Kidney glomerular epithelial cell (primary cell): ENCODE measurements at regions not wholly inside any gene's neighbourhood (a gene's known extent, or its start where the extent isn't known, plus 50 kb on each side); places are given as distances from the start of the nearest gene placed in this dataset.

Experiments used
- DNase-seq: peaks from one replicate; lab custom pipeline; 2025; lab: John Stamatoyannopoulos, UW

- no peak for DNase-seq
These were observed 375.9 kb upstream of the ACVR2A start for GRCh38 chr2:147468963-147469362.

DNA sequence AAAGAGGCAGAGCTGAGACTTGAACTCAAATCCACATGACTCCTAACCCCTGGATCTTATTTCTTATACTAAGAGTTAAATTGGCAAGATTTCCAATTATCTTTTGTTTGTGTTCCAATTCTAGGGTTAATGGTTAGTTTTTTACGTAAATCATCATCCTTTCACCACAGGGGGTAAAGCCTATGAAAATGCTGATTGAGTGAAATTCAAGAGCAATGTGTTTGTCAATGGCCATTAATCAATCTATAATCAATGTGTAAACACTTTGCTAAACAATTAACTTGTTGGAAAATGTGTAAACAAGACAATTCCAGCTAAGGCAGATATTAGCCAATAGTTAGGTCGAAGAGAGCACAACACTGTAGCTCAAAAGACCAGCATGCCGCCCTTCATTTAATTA lies 376.5 kb upstream of the ACVR2A start:
- no peak for DNase-seq

GRCh38 chr2:147467441-147467840 lies 377.4 kb upstream of the ACVR2A start:
- DNase-seq: no peak

GRCh38 chr2:147464737-147465357 lies 380.0 kb upstream of the ACVR2A start:
- DNase-seq: peak; percentile 4

- DNase-seq: peak; percentile 86
These were observed 380.8 kb upstream of the ACVR2A start for GRCh38 chr2:147463881-147464520.

GRCh38 chr2:147460155-147460554 lies 384.7 kb upstream of the ACVR2A start:
- DNase-seq: no peak

DNA sequence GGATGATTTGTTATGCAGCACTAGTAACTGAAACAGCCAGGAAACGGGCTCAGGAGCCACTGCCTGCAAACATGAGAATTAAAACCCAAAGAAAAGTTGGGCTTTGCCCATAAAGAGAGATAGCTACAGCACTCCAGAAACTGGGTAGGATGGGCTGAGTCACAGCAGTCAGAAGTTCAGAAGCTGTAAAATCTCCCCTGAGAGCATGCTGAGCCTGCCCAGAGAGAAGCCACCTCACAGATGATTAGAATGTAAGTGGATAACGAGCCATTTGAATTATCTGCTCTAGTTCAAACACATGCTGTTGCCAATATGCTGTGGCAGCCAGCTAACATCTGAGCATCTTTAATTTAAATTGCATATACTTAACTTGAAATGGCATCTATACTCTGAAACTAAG lies 388.1 kb upstream of the ACVR2A start:
- DNase-seq: no peak

DNA sequence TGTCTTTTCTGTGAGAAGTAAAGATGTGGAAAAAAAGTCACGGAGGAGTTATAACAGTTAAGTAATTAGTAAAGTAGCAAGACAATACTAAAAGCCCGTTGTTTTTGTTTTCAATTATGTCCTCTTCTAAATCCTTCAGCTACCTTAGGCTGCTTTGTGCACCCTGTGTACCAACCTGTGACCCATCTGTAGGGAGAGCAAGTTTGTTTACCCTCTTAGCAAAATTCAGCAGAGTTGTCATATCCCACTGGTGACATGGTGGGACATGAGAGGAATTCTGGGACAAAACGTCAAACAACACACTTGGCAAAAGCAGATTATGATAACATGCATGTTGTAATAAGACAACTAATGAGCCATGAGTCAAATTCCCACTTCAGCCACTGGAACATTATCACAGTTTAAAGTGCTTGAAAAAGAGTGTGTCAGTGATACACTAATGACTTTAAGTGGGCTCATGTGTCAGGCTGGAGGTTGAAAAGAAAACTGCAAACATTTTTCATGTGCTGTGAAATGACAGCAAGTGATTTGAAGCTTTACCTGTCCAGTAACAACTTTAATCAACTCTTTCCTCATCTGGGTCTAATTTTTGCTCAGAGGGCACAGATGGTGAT lies 392.8 kb upstream of the ACVR2A start:
- no peak for DNase-seq

GRCh38 chr2:147450661-147451510 lies 393.9 kb upstream of the ACVR2A start:
- DNase-seq: no peak

- no peak for DNase-seq
These were observed 395.4 kb upstream of the ACVR2A start for GRCh38 chr2:147449323-147449991.

GRCh38 chr2:147442816-147443215 lies 402.0 kb upstream of the ACVR2A start:
- DNase-seq: no peak

GRCh38 chr2:147441182-147441581 lies 403.6 kb upstream of the ACVR2A start:
- no peak for DNase-seq

DNA sequence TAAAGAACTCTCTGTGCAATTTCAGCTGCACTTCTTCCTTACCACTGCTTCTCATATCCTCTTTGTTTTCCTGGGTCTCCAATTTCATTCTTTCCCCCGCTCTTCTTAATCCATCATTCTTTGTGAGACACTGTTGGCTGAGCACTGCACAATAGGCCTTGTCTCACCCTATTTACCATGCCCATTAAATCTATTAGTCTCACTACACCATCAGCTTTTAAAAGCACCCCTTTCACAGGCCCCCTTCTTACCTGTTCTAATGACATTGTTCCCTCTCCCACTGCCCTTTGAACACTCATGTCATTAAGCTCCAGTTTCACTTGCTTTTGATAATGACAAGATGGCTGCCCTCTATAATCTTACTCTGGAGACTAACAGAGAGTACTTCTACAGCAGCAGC lies 404.1 kb upstream of the ACVR2A start:
- DNase-seq: no peak

- no peak for DNase-seq
These were observed 404.8 kb upstream of the ACVR2A start for GRCh38 chr2:147439986-147440385.

DNA sequence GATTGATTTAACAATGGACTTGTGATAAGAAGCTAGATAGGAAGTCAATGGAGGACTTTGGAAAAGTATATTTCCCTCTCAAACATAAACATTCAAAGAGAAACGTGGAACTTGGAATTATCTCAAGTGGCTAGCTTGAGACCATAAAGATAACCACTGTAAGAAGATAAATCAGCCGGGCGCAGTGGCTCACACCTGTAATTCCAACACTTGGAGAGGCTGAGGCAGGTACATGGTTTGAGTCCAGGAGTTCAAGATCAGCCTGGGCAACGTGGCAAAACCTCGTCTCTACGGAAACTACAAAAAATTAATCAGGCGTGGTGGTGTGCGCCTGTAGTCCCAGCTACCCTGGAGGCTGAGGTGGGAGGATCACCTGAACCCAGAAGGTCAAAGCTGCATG lies 405.9 kb upstream of the ACVR2A start:
- no peak for DNase-seq

GRCh38 chr2:147433822-147434221 lies 411.0 kb upstream of the ACVR2A start:
- DNase-seq: no peak

DNA sequence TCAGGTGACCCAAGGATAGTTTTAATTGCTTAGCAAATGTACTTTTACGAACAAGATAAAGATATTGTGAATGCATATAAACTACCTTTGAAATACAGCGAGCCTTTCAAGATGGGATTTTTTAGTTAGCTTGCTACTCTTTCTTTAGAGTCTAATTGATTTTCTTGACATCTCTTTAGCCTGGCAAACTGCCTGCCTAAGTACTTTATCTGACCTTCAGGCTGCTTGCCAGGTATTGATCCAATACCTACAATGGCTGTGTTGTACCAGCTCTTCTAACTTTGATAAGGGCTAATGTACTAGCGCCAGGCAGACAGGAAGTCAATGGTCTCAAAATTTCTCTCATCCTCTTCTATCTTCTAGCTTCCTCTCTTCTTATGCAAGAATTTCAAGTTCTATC lies 414.4 kb upstream of the ACVR2A start:
- no peak for DNase-seq

- no peak for DNase-seq
These were observed 416.6 kb upstream of the ACVR2A start for GRCh38 chr2:147428120-147428747.

DNA sequence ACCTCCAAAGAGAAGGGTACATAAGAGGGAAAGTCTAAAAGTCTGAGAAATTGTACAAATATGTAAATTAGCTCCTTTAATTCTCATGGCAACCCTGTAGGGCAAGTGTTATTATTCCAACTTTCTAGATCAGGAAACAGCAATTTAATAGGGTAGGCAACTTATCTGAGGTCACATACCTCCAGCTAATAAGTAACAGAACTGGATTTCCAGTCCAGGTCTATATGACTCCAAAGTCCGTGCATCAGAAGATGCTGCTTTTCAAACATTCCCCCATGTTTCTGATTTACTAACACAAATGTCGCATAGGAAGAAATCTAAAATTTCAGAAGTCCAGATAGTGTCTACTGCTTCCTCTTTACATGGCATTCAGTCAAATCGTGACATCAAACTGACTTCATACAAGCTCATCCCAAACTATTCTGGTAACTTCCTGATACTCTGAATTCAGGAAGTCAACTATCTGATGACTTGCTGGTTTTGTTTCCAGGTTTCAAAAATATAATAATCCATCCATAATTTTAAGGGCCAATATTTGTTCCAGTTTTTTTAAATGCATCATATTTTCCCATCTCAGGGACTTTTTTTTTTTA lies 419.3 kb upstream of the ACVR2A start:
- DNase-seq: peak; percentile 3

GRCh38 chr2:147424766-147425165 lies 420.1 kb upstream of the ACVR2A start:
- DNase-seq: peak; percentile 30

DNA sequence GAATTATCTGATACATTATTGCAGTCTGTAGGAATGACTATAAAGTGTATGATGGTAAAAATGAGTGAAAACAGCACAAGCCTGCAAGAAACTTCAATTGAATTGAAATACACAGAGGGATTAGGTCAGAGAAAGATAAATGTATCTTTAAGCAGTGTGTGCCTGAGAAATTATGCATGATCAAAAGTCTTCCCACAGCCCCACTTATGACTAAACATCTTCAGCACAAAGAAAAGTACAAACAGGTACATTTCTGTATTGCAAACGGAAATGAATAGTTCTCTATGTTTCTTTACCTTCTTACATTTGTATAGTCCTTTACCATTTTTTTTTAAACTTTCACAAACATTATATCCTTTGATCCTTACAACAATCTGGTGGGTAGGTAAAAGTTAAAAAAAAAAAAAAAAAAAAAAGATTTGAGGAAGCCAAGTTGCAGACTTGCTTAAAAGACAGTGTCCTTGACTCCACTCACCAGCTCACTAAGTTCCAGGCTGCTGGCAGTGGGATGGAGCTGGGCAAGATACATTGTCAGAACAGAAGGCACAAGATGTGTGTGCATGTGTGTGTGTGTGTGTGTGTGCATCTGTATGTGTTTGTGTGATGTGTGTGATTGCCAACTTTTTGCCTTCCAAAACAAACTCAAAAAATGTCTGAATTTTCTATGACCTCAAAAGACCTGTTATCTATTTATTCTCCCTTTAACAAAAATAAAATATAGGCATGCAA lies 423.7 kb upstream of the ACVR2A start:
- no peak for DNase-seq
